Suprapubic skin (tissue), 4 donors: ENCODE measurements at regions not wholly inside any gene's neighbourhood (a gene's known extent, or its start where the extent isn't known, plus 50 kb on each side); places are given as distances from the start of the nearest gene placed in this dataset.

Source experiments
- DNase-seq, 2 donors: peaks; one replicate each; pipeline ENCODE4 v3.0.0-alpha.2; 2019; ENCODE audit warnings: low spot score in 2 of 2
- H3K27ac ChIP-seq: fragments of 200-600 bp; sonication (generic); one replicate; pipeline ENCODE4 v1.5.1; 2019
- H3K27me3 ChIP-seq: fragments of 200-600 bp; sonication (generic); one replicate; pipeline ENCODE4 v1.5.1; 2019
- H3K36me3 ChIP-seq: fragments of 200-600 bp; sonication (generic); one replicate; pipeline ENCODE4 v1.5.1; 2019
- H3K4me1 ChIP-seq: fragments of 200-600 bp; sonication (generic); one replicate; pipeline ENCODE4 v1.5.1; 2019
- H3K4me3 ChIP-seq: fragments of 200-600 bp; sonication (generic); one replicate; pipeline ENCODE4 v1.5.1; 2019; ENCODE audit warnings: mild to moderate bottlenecking
- H3K9me3 ChIP-seq: fragments of 200-600 bp; sonication (generic); one replicate; pipeline ENCODE4 v1.5.1; 2019
- EP300 ChIP-seq: sonication (generic); formaldehyde crosslinking; IDR thresholded peaks from one replicate; pipeline ENCODE4 v1.6.1; 2017; ENCODE audit warnings: antibody characterized with exemption
- POLR2A ChIP-seq, 2 donors: fragments of 450-650 bp; IDR thresholded peaks; one replicate each; pipeline ENCODE4 v1.6.1; 2017; ENCODE audit warnings: antibody characterized with exemption in 2 of 2, mild to moderate bottlenecking in 2 of 2, moderate library complexity in 2 of 2
- POLR2AphosphoS5 ChIP-seq, 3 donors: sonication (generic); formaldehyde crosslinking; IDR thresholded peaks; one replicate each; pipeline ENCODE4 v1.6.1; 2017; ENCODE audit warnings: antibody characterized with exemption in 3 of 3
- WGBS: methylation state at CpG from one replicate; pipeline ENCODE4 v1.1.5; 2018; 5-methylcytosine and 5-hydroxymethylcytosine counted together
- TF ChIP-seq, protein P1 (sequence below), 2 donors: fragments of 200-600 bp in 1 of 2; fragments of 450-650 bp in 1 of 2; sonication (generic) in 1 of 2; IDR thresholded peaks; one replicate each; pipeline ENCODE4 v1.5.1; 2016 to 2019; ENCODE audit warnings: antibody characterized with exemption in 2 of 2, mild to moderate bottlenecking in 1 of 2, moderate library complexity in 1 of 2

DNA sequence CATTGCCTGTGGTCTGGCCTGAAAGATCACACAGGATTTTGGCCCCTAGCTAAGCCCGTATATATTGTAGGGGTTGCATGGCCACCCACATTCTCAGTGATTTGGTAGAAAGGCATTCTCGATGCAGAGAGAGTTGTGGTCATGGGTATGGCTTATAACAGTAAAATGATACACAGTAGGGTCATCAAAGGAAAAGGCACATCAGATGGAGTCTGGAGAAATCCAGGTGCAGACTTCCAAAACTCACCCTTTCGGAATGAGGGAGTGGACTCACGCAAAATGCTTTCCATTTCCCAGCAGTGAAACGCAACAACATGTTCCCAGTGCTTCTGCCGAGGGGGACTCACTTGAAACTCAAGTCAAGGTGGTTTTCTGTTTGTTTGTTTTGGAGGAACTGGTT lies 802.5 kb upstream of the SLITRK1 start:
- Histone ChIP-seq H3K36me3 (no peaks in the 10 kb centered on the region), H3K27me3 (no peaks in the 10 kb centered on the region), H3K4me1 (no peaks in the 10 kb centered on the region), H3K9me3 (no peaks in the 10 kb centered on the region), H3K4me3 (no peak overlapping the region), H3K27ac (no peak overlapping the region)
- no peak for DNase-seq
- TF ChIP-seq POLR2A (IDR thresholded peaks at IDR 0.05) (no peak), POLR2AphosphoS5 (IDR thresholded peaks at IDR 0.05) (no peak), EP300 (no peak)
- TF ChIP-seq, protein P1, sequence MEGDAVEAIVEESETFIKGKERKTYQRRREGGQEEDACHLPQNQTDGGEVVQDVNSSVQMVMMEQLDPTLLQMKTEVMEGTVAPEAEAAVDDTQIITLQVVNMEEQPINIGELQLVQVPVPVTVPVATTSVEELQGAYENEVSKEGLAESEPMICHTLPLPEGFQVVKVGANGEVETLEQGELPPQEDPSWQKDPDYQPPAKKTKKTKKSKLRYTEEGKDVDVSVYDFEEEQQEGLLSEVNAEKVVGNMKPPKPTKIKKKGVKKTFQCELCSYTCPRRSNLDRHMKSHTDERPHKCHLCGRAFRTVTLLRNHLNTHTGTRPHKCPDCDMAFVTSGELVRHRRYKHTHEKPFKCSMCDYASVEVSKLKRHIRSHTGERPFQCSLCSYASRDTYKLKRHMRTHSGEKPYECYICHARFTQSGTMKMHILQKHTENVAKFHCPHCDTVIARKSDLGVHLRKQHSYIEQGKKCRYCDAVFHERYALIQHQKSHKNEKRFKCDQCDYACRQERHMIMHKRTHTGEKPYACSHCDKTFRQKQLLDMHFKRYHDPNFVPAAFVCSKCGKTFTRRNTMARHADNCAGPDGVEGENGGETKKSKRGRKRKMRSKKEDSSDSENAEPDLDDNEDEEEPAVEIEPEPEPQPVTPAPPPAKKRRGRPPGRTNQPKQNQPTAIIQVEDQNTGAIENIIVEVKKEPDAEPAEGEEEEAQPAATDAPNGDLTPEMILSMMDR (IDR thresholded peaks at IDR 0.05): no peak
- 81% methylated on average over 6 of the region's 6 CpGs for WGBS

DNA sequence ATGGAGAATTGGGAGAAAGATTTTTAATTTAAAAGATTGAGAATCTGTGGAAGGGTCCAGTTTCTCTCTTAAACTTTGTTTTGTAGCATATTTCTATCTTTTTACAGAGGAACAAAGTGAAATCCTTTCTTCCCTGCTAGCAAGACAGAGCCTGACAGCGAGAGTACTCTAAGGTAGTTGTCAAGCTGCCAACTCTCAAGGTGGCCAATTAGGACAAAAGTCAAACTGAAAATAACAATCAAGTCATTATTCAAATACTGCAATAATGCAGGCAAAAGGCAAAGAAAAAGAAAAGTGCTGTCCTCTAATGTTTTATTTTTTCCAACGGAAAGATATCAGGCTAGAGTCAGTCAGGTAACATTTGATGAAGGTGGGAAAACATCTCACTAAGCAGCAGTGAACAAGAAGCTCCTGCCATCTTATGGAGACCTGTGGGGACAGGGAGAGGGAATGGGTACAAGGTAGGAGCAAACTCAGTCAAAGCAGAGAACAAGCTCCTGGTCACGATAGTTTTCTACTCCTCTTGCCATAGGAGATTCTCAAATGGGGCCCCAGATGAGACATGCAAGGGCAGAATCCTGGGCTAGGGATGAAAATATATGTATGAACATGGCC lies 801.9 kb upstream of the SLITRK1 start:
- 60% methylated on average over 3 of the region's 3 CpGs for WGBS
- H3K9me3 ChIP-seq: no peaks in the 10 kb centered on the region
- DNase-seq: no peak

DNA sequence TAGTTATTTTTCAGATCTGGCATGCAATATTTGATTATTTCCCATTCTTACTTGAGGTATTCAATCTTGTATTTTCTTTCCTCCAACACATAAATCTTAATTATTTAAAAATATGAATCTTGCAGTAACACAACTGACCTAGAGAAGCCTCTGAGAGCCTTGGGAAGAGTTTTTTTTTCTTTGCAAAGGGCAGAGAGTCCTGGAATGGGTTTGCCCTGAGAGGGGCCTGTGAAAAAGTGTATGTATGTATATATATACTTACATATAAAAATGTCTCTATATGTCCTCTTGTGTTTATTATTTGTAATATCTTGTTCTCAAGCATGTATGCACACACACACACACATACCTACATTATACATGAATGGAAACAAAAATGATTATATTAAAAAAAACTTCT lies 801.2 kb upstream of the SLITRK1 start:
- H3K27ac ChIP-seq: no peak overlapping the region
- no peaks in the 10 kb centered on the region for H3K27me3 ChIP-seq

More for the DNA sequence above, 801.9 kb upstream of the SLITRK1 start:
- Histone ChIP-seq H3K4me1 (no peaks in the 10 kb centered on the region), H3K27ac (no peak overlapping the region), H3K4me3 (no peak overlapping the region), H3K27me3 (no peaks in the 10 kb centered on the region), H3K36me3 (no peaks in the 10 kb centered on the region)
- TF ChIP-seq, protein P1 (IDR thresholded peaks at IDR 0.05): no peak
- TF ChIP-seq POLR2AphosphoS5 (IDR thresholded peaks at IDR 0.05) (no peak), EP300 (no peak), POLR2A (IDR thresholded peaks at IDR 0.05) (no peak)

DNA sequence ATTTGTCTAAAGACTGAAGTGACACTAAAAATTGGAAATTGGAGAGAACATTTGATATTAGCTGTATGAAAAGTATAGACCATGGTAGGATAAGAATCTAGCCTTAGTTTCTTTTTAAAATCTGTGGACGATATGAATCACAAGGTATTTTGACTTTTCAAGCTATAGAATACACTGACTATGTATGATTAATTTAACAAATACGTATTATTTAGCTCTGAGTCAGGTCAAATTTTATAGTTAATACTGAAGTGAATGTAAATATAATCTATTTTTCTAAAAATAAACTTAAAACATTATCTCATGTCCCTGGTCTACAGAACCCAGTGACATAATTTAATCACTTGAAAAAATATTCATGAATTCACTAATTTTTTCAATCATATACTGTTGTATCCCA lies 795.6 kb upstream of the SLITRK1 start:
- Histone ChIP-seq H3K36me3 (no peaks in the 10 kb centered on the region), H3K27me3 (no peaks in the 10 kb centered on the region), H3K9me3 (no peaks in the 10 kb centered on the region), H3K27ac (no peak overlapping the region), H3K4me3 (no peak overlapping the region), H3K4me1 (no peaks in the 10 kb centered on the region)
- 82% methylated on average over 2 of the region's 2 CpGs for WGBS
- DNase-seq: no peak
- TF ChIP-seq, protein P1 (IDR thresholded peaks at IDR 0.05): no peak
- no peak for TF ChIP-seq POLR2AphosphoS5 (IDR thresholded peaks at IDR 0.05)
- TF ChIP-seq POLR2A (IDR thresholded peaks at IDR 0.05): no peak
- TF ChIP-seq EP300: no peak

More for the DNA sequence above, 801.2 kb upstream of the SLITRK1 start:
- Histone ChIP-seq H3K9me3 (no peaks in the 10 kb centered on the region), H3K4me3 (no peak overlapping the region), H3K4me1 (no peaks in the 10 kb centered on the region), H3K36me3 (no peaks in the 10 kb centered on the region)
- no peak for DNase-seq
- TF ChIP-seq POLR2AphosphoS5 (IDR thresholded peaks at IDR 0.05) (no peak), POLR2A (IDR thresholded peaks at IDR 0.05) (no peak)
- TF ChIP-seq, protein P1 (IDR thresholded peaks at IDR 0.05): no peak

DNA sequence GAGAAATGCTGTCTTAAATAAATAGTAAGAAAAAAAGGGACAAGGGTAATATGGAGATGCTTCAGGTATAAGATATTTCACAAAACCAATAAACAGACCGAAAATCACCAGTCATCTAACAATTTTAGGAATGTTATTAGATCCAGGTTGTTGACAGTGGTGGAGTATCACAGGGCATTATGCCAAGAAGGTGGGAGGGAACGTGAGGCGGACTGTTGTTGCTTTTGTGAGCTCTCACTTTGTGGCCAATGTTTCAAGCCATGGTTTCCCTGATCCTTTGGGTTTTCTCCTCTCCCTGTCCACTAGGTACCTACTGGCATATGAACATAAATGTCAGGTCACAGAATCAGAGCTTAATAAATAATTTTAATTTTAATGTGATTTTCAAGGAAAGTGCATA lies 790.3 kb upstream of the SLITRK1 start:
- Histone ChIP-seq H3K9me3 (no peaks in the 10 kb centered on the region), H3K36me3 (no peaks in the 10 kb centered on the region), H3K27me3 (no peaks in the 10 kb centered on the region), H3K4me3 (no peak overlapping the region), H3K4me1 (no peaks in the 10 kb centered on the region), H3K27ac (no peak overlapping the region)
- TF ChIP-seq POLR2AphosphoS5 (IDR thresholded peaks at IDR 0.05) (no peak), POLR2A (IDR thresholded peaks at IDR 0.05) (no peak), EP300 (no peak)
- TF ChIP-seq, protein P1 (IDR thresholded peaks at IDR 0.05): no peak
- DNase-seq: no peak
- WGBS: 47% methylated on average over 3 of the region's 3 CpGs
